Lung (tissue), 11 donors: ENCODE measurements at regions not wholly inside any gene's neighbourhood (a gene's known extent, or its start where the extent isn't known, plus 50 kb on each side); places are given as distances from the start of the nearest gene placed in this dataset.

Source experiments
- ATAC-seq: fragments of 200-7000 bp; cut with Tn5 transposase; one replicate; pipeline ENCODE4 v1.9.1; 2020; ENCODE audit warnings: moderate number of reproducible peaks; ENCODE audit not compliant: insufficient read depth, low FRiP score
- DNase-seq, 3 donors: peaks; one replicate each; pipeline ENCODE4 v3.0.0-alpha.2; 2013 to 2017
- H3K27ac ChIP-seq, 2 donors: one replicate each; pipeline ENCODE4 v1.5.1; 2013; ENCODE audit warnings: mild to moderate bottlenecking in 2 of 2, moderate library complexity in 2 of 2, control low read depth in 1 of 2, inconsistent platforms in 1 of 2, low read depth in 1 of 2, low read length in 1 of 2
- H3K27me3 ChIP-seq, 3 donors: one replicate each; pipeline ENCODE4 v1.5.1; 2013; ENCODE audit warnings: low read length in 2 of 3; ENCODE audit not compliant: control insufficient read depth in 3 of 3, insufficient read depth in 3 of 3
- H3K36me3 ChIP-seq, 4 donors: one replicate each; pipeline ENCODE4 v1.5.1; 2013; ENCODE audit warnings: low read length in 4 of 4, mild to moderate bottlenecking in 1 of 4, moderate library complexity in 1 of 4; ENCODE audit not compliant: control insufficient read depth in 4 of 4, insufficient read depth in 4 of 4
- H3K4me1 ChIP-seq, 5 donors: one replicate each; pipeline ENCODE4 v1.5.1; 2013; ENCODE audit warnings: low read length in 5 of 5, mild to moderate bottlenecking in 2 of 5, moderate library complexity in 1 of 5; ENCODE audit not compliant: control insufficient read depth in 5 of 5, insufficient read depth in 5 of 5
- H3K4me3 ChIP-seq: one replicate; pipeline ENCODE4 v1.5.1; 2013; ENCODE audit warnings: mild to moderate bottlenecking, control low read depth, moderate library complexity
- H3K9ac ChIP-seq, 2 donors: one replicate each; pipeline ENCODE4 v1.5.1; 2013; ENCODE audit warnings: low read length in 2 of 2, control low read depth in 1 of 2; ENCODE audit not compliant: insufficient read depth in 1 of 2
- H3K9me3 ChIP-seq, 4 donors: one replicate each; pipeline ENCODE4 v1.5.1; 2013; ENCODE audit warnings: low read length in 3 of 4, mild to moderate bottlenecking in 1 of 4, moderate library complexity in 1 of 4; ENCODE audit not compliant: control insufficient read depth in 4 of 4, insufficient read depth in 3 of 4
- WGBS, 2 donors: extraction: QIAGEN DNeasy Blood & Tissue Kit; methylation state at CpG; one replicate each; pipeline ENCODE4 v1.1.7; 2013; 5-methylcytosine and 5-hydroxymethylcytosine counted together
- TF ChIP-seq, protein P1 (sequence below): IDR thresholded peaks from 2 replicates; pipeline ENCODE4 v1.5.1; 2012; ENCODE audit warnings: mild to moderate bottlenecking; ENCODE audit errors: control extremely low read depth, extremely low read depth
- donor health status: control.
- donor health status: control.
- donor health status: Bipolar disorder and iron deficiency.
- donor health status: healthy.
- donor health status: DM: yes; HTN: yes; CAD: no.

DNA sequence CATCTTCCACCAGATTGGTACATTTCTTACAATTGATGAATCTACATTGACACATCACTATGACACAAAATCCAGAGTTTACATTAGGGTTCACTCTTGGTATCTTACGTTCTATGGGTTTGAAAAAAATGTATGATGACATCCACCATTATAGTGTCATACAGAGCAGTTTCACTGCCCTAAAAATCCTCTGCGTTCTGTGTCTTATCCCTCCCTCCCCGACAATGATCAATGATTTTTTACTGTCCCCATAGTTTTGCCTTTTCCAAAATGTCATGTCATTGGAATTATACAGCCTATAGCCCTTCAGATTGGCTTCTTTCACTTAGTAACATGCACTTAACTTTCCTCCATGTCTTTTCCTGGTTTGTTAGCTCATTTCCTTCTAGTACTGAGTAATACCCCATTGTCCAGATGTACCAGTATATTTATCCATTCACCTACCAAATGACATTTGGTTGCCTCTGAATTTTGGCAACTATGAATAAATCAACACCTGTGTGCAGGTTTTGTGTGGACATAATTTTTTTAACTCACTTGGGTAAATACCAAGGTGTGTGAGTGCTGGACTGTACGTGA is 80.9 kb upstream of the CDC42BPA start:
- TF ChIP-seq, protein P1, sequence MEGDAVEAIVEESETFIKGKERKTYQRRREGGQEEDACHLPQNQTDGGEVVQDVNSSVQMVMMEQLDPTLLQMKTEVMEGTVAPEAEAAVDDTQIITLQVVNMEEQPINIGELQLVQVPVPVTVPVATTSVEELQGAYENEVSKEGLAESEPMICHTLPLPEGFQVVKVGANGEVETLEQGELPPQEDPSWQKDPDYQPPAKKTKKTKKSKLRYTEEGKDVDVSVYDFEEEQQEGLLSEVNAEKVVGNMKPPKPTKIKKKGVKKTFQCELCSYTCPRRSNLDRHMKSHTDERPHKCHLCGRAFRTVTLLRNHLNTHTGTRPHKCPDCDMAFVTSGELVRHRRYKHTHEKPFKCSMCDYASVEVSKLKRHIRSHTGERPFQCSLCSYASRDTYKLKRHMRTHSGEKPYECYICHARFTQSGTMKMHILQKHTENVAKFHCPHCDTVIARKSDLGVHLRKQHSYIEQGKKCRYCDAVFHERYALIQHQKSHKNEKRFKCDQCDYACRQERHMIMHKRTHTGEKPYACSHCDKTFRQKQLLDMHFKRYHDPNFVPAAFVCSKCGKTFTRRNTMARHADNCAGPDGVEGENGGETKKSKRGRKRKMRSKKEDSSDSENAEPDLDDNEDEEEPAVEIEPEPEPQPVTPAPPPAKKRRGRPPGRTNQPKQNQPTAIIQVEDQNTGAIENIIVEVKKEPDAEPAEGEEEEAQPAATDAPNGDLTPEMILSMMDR, result no peak
- Histone ChIP-seq H3K9me3 (no peaks in the 10 kb centered on the region), H3K36me3 (no peaks in the 10 kb centered on the region), H3K9ac (no peak overlapping the region), H3K27me3 (no peaks in the 10 kb centered on the region), H3K27ac (no peak overlapping the region), H3K4me3 (no peak overlapping the region), H3K4me1 (no peaks in the 10 kb centered on the region)
- WGBS, 2 donors, result 87 to 88% methylated on average over 4 of the region's 4 CpGs
- DNase-seq, result no peak
- ATAC-seq, result no peak

DNA sequence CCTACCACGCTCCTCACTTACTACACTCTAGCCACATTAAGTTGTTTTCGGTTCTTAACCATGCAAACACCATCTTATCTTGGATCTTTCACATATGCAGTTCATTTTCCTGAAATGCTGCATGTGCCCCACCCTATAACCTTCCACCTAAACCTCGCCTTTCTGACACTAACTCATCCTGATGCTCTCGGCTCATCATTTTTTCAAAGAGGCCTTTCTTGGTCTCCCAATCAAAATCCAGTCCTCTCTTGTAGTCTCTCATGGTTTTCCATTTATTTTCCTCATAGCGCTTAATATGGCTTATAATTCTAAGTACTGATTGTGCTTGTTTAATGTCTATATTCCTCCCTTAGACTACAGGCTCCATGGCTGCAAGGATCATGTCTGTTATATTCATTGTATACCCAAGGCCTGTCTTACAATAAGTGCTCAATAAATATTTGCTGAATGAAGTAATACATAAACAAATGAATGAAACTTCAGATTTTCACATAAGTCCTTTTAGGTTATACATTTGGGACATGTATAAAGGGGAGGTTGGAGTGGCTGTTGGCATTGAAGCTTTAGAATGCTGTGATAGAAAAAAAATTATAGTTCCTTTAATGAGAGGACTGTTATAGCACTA is 79.2 kb upstream of the CDC42BPA start:
- H3K27ac ChIP-seq, result no peak overlapping the region
- no peaks in the 10 kb centered on the region for H3K36me3 ChIP-seq
- no peaks in the 10 kb centered on the region for H3K9me3 ChIP-seq
- ATAC-seq, result no peak
- no peak for DNase-seq
- TF ChIP-seq, protein P1, result no peak
- H3K4me3 ChIP-seq, result no peak overlapping the region
- H3K9ac ChIP-seq, result no peak overlapping the region
- no peaks in the 10 kb centered on the region for H3K4me1 ChIP-seq
- WGBS, 2 donors, result 89 to 90% methylated on average over 5 of the region's 5 CpGs
- H3K27me3 ChIP-seq, result no peaks in the 10 kb centered on the region

DNA sequence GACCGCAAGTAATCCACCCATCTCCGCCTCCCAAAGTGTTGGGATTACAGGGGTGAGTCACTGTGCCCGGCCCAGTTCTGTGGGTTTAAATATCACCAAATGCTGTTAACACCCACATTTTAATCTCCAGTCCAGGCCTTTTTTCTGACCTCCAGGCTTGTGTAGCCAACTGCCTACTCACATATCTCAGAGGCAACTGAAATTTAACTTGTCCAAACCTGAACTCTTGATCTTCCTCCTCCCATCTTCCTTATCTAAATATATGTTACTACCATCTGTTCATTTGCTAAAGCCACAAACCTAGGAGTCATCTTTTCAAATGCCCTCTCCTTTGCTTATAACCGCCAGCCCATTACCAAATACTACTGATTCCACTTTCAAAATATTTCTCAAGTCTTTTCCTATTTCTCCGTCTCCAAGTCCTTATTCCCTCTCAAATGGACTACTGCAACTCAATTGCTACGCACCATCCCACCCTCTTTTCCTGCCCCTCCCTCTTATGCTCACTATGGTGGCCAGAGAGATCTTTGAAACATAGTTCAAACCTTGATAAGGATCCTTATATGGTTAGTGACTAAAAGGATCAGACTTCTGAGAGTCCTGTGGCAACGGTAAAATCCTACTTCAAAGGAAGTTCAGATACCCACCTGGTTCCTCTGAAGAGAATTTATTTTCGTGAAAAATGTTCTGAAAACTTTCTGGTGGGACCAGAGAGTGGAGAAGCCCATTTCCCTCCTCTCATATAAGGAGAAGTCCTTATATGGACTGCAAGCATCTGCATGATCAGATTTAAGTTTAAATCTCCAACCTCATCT is 78.5 kb upstream of the CDC42BPA start:
- no peak overlapping the region for H3K9ac ChIP-seq
- no peaks in the 10 kb centered on the region for H3K27me3 ChIP-seq
- ATAC-seq (no peak), DNase-seq (no peak)
- H3K9me3 ChIP-seq, result no peaks in the 10 kb centered on the region
- no peaks in the 10 kb centered on the region for H3K36me3 ChIP-seq
- H3K4me1 ChIP-seq, result no peaks in the 10 kb centered on the region
- TF ChIP-seq, protein P1, result no peak
- 65 to 72% methylated on average over 8 of the region's 8 CpGs for WGBS, 2 donors
- no peak overlapping the region for H3K27ac ChIP-seq
- no peak overlapping the region for H3K4me3 ChIP-seq
